ENCODE measurements at regions not wholly inside any gene's neighbourhood (a gene's known extent, or its start where the extent isn't known, plus 50 kb on each side); places are given as distances from the start of the nearest gene placed in this dataset.

GRCh38 chr7:115683093-115683492, 347.5 kb downstream of the TFEC start:
- Mint-ChIP-seq H3K9me3 (no peaks in the 10 kb centered on the region), H3K4me3 (no peak overlapping the region), H3K36me3 (no peaks in the 10 kb centered on the region), H3K4me1 (ENCODE audit: low read depth) (no peaks in the 10 kb centered on the region), H3K27ac (no peak overlapping the region), H3K27me3 (no peaks in the 10 kb centered on the region)
- ChIA-PET POLR2A (no interaction called here), CTCF (no interaction called here)
- intact Hi-C loops (cut with micrococcal nuclease), result no loop called here
- no peak for DNase-seq

DNA sequence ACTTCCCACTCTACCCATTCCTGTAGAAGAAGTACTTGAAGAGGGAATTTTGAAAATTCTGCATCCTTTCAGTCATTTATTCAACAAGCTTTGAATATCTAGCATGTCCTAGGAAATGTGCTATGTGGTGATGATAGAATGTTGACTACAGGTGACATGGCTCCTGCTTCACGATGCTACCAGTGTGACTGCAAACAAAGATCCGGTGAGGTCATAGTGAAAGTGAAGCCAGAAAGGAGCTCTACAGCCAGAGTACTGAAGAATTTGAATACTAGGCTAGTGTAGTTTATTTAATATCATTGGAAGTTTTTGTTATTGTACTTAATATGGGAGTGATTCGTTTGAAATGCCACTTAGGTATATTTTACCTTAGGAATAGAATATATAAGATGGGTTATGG, 348.1 kb downstream of the TFEC start:
- POLR2A ChIA-PET, result no interaction called here
- no peak overlapping the region for H3K27ac Mint-ChIP-seq
- no peak overlapping the region for H3K4me3 Mint-ChIP-seq
- intact Hi-C loops (cut with micrococcal nuclease), result no loop called here
- DNase-seq, result no peak
- no peaks in the 10 kb centered on the region for H3K4me1 Mint-ChIP-seq (ENCODE audit: low read depth)
- no peaks in the 10 kb centered on the region for H3K9me3 Mint-ChIP-seq
- H3K27me3 Mint-ChIP-seq, result no peaks in the 10 kb centered on the region
- no peaks in the 10 kb centered on the region for H3K36me3 Mint-ChIP-seq
- CTCF ChIA-PET, result no interaction called here

GRCh38 chr7:115680921-115681320, 349.6 kb downstream of the TFEC start:
- no peaks in the 10 kb centered on the region for H3K36me3 Mint-ChIP-seq
- H3K27me3 Mint-ChIP-seq, result no peaks in the 10 kb centered on the region
- no peak overlapping the region for H3K27ac Mint-ChIP-seq
- no peak for DNase-seq
- H3K9me3 Mint-ChIP-seq, result no peaks in the 10 kb centered on the region
- H3K4me1 Mint-ChIP-seq (ENCODE audit: low read depth), result no peaks in the 10 kb centered on the region
- no peak overlapping the region for H3K4me3 Mint-ChIP-seq
- intact Hi-C loops (cut with micrococcal nuclease), result loop anchor here (1.0 kb wide), 1 partner anchor 816 kb away; no protein-coding TSS in a partner anchor
- ChIA-PET CTCF (interaction anchor here (1.0 to 1.8 kb wide), 5 partner anchors 10 to 1599 kb away, joined by 3 to 14 read pairs (median 5); no protein-coding TSS in a partner anchor), POLR2A (no interaction called here)

DNA sequence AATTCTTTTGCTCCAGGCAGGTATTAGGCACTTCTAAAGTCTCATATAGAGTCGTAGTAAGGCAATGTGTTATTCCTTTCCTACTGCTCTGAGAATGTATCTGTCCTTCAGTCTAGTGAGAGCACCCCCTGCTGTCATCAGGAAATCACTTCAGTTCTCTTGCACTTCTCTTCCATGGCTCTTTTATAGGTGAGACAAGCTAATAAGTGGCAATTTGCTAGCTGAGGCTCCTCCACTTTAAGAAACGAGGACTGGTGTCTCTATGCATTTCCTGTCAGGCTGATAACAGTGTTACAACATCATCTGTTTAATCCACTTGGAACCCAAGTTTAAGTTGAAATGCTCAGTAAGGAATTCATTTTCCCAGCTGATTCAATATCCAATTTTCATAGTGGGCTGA, 350.6 kb downstream of the TFEC start:
- CTCF ChIA-PET, result interaction anchor here (1.0 to 1.8 kb wide), 4 partner anchors 11 to 1599 kb away, joined by 4 to 14 read pairs (median 6); no protein-coding TSS in a partner anchor
- H3K27me3 Mint-ChIP-seq, result no peaks in the 10 kb centered on the region
- H3K36me3 Mint-ChIP-seq, result no peaks in the 10 kb centered on the region
- no peaks in the 10 kb centered on the region for H3K9me3 Mint-ChIP-seq
- H3K27ac Mint-ChIP-seq, result no peak overlapping the region
- H3K4me1 Mint-ChIP-seq (ENCODE audit: low read depth), result no peaks in the 10 kb centered on the region
- H3K4me3 Mint-ChIP-seq, result no peak overlapping the region
- DNase-seq, result no peak
- intact Hi-C loops (cut with micrococcal nuclease), result loop anchor here (1.0 kb wide), 1 partner anchor 815 kb away; no protein-coding TSS in a partner anchor
- POLR2A ChIA-PET, result no interaction called here

DNA sequence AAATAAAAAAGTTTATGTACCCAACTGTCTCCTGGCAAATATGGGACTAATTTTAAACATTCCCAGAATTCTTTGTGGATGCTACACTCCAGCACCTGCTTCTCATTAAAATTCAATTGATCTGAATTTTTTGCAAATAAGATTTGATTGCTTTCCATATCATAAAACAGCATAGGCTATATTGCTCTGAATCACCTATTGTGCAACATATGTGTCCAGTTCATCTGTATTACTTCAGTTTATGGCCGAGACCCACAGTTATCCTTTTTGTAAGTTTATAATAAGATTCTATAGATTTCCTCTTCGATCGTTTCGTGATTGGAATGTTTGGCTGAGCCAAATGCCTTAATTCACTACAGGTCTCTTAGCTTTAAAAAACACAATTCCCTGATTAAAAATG, 351.1 kb downstream of the TFEC start:
- no peak for DNase-seq
- intact Hi-C loops (cut with micrococcal nuclease), result no loop called here
- no peaks in the 10 kb centered on the region for H3K9me3 Mint-ChIP-seq
- no peaks in the 10 kb centered on the region for H3K4me1 Mint-ChIP-seq (ENCODE audit: low read depth)
- no peak overlapping the region for H3K4me3 Mint-ChIP-seq
- CTCF ChIA-PET, result interaction anchor here (1.8 kb wide), 1 partner anchor 814 kb away, joined by 14 read pairs; no protein-coding TSS in a partner anchor
- no peaks in the 10 kb centered on the region for H3K36me3 Mint-ChIP-seq
- H3K27ac Mint-ChIP-seq, result no peak overlapping the region
- POLR2A ChIA-PET, result no interaction called here
- H3K27me3 Mint-ChIP-seq, result no peaks in the 10 kb centered on the region

DNA sequence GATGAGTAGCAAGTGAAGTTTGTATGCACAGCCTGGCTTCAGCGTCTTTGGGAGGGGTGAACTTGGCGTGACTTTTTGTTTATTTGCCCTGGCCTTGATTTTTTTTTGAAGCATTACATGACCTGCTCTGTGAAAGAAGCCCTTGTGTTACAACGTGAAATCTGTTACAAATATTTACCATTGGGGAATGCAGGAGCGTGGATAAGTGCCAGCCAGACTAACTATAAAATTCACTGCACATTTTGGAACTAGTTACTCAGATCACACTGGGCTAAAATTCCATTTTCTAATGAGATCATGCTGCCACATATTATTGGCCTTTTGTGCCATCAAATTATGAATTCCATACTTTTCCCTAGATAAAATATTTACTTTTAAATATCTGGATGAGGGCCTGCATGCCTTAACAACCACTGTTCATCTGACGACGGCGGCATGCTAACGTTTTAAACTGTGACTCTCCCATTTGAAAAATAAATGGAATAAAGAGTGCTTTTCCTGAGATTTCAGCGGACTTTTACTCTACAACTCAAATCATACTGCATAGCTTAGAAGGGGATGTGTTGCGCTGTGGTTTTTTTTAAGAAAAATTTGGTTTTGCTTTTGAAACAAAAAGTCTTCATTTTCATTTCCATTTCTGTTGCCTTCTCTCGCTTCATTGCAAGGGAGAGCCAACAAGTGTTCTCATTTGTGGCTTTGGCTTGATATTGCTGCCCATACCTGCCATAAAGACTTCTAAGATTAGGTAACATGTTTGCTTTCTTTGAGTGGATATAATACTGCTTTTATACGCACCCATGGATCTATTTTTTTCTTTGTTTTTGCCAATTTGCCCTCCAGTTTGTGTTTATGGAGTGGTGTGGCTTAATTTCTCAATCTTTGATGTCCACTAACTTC, 352.2 kb downstream of the TFEC start:
- Mint-ChIP-seq H3K27me3 (no peaks in the 10 kb centered on the region), H3K27ac (no peak overlapping the region), H3K4me1 (ENCODE audit: low read depth) (no peaks in the 10 kb centered on the region), H3K4me3 (no peak overlapping the region), H3K36me3 (no peaks in the 10 kb centered on the region), H3K9me3 (no peaks in the 10 kb centered on the region)
- ChIA-PET POLR2A (no interaction called here), CTCF (no interaction called here)
- DNase-seq, result no peak
- intact Hi-C loops (cut with micrococcal nuclease), result no loop called here

- no peak overlapping the region for H3K4me3 Mint-ChIP-seq
- H3K4me1 Mint-ChIP-seq (ENCODE audit: low read depth), result no peaks in the 10 kb centered on the region
- no peaks in the 10 kb centered on the region for H3K27me3 Mint-ChIP-seq
- DNase-seq, result no peak
- H3K27ac Mint-ChIP-seq, result no peak overlapping the region
- ChIA-PET CTCF (no interaction called here), POLR2A (no interaction called here)
- no peaks in the 10 kb centered on the region for H3K9me3 Mint-ChIP-seq
- intact Hi-C loops (cut with micrococcal nuclease), result no loop called here
- H3K36me3 Mint-ChIP-seq, result no peaks in the 10 kb centered on the region
These were observed 353.9 kb downstream of the TFEC start for GRCh38 chr7:115676707-115677106.

DNA sequence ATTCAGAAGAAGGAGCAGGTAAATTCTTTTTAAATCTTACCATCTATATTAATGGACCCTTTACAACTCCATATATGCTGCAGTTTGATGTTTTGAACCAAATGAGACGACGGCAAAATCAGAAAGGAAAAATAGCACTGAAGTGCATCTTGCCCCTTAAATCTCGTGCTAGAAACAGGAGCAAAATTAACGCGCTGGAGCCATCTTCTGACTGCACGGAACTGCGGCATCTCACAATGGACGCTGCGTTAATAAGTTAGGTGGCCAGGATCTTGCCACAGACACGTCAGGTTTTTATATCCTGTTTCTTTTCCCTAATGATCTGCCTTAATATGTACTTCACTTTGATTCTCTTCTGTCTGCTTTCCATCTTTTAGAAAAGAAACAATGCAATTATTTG, 354.5 kb downstream of the TFEC start:
- intact Hi-C loops (cut with micrococcal nuclease), result no loop called here
- Mint-ChIP-seq H3K27me3 (no peaks in the 10 kb centered on the region), H3K27ac (no peak overlapping the region), H3K4me3 (no peak overlapping the region), H3K36me3 (no peaks in the 10 kb centered on the region), H3K9me3 (no peaks in the 10 kb centered on the region), H3K4me1 (ENCODE audit: low read depth) (no peaks in the 10 kb centered on the region)
- ChIA-PET POLR2A (no interaction called here), CTCF (no interaction called here)
- no peak for DNase-seq

DNA sequence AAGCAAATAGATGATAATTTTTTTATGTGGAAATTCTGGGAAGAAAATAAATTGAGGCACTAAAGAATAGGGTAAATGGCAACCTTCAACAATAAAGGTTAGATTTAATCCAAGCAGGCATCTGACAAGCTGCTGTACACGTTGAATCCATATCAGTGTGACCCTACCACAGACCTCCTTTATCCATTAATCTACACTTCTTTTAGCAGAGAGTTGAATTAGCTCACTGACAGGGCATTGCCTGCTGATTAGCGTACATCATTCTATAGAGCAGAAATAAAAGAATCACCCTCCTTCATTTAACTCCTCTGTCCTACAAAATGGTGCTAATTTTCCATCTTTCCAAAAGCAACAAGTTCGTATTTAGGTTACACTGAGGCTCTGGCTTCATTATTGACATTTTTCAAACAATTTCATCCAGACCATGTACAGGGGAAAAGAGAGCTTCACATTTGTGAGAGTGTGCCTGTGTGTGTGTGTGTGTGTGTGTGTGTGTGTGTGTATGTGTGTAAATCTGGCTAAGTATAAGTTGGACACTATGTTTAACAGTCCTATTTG, 356.0 kb downstream of the TFEC start:
- Mint-ChIP-seq H3K27me3 (no peaks in the 10 kb centered on the region), H3K4me1 (ENCODE audit: low read depth) (no peaks in the 10 kb centered on the region), H3K4me3 (no peak overlapping the region), H3K27ac (no peak overlapping the region), H3K36me3 (no peaks in the 10 kb centered on the region), H3K9me3 (no peaks in the 10 kb centered on the region)
- DNase-seq, result no peak
- ChIA-PET CTCF (no interaction called here), POLR2A (no interaction called here)
- intact Hi-C loops (cut with micrococcal nuclease), result no loop called here

- no peak overlapping the region for H3K4me3 Mint-ChIP-seq
- H3K9me3 Mint-ChIP-seq, result no peaks in the 10 kb centered on the region
- no peak overlapping the region for H3K27ac Mint-ChIP-seq
- no peaks in the 10 kb centered on the region for H3K4me1 Mint-ChIP-seq (ENCODE audit: low read depth)
- peaks cover 1% of the 10 kb centered on the region for H3K27me3 Mint-ChIP-seq
- ChIA-PET CTCF (no interaction called here), POLR2A (no interaction called here)
- H3K36me3 Mint-ChIP-seq, result no peaks in the 10 kb centered on the region
- intact Hi-C loops (cut with micrococcal nuclease), result no loop called here
- no peak for DNase-seq
These were observed 358.5 kb downstream of the TFEC start for GRCh38 chr7:115672024-115672423.

DNA sequence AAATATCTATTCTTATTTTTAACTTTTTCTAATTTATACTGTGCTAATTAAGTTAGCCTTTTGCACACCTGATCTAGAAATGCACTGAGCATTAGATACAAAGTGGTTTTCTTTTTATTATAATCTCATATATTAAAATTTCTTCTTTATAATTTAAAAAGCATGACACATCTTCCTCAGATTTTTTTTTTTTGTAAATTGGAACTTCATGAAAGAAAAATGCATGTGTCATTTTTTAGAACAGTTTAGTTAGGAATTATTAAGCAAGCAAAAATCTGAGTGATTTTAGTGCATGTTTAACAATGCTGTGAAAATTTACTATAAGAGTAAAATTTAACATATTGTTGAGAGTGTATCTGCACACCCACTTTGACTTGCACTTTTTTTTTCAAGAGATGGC, 367.9 kb downstream of the TFEC start:
- ChIA-PET CTCF (no interaction called here), POLR2A (no interaction called here)
- no peaks in the 10 kb centered on the region for H3K36me3 Mint-ChIP-seq
- no peaks in the 10 kb centered on the region for H3K4me1 Mint-ChIP-seq (ENCODE audit: low read depth)
- no peak for DNase-seq
- no peak overlapping the region for H3K27ac Mint-ChIP-seq
- intact Hi-C loops (cut with micrococcal nuclease), result no loop called here
- H3K4me3 Mint-ChIP-seq, result no peak overlapping the region
- no peaks in the 10 kb centered on the region for H3K9me3 Mint-ChIP-seq
- H3K27me3 Mint-ChIP-seq, result peaks cover 2% of the 10 kb centered on the region

- Mint-ChIP-seq H3K4me3 (no peak overlapping the region), H3K36me3 (no peaks in the 10 kb centered on the region), H3K9me3 (no peaks in the 10 kb centered on the region), H3K27ac (no peak overlapping the region), H3K4me1 (ENCODE audit: low read depth) (no peaks in the 10 kb centered on the region), H3K27me3 (peaks cover 3% of the 10 kb centered on the region)
- DNase-seq, result no peak
- intact Hi-C loops (cut with micrococcal nuclease), result no loop called here
- ChIA-PET POLR2A (no interaction called here), CTCF (no interaction called here)
These were observed 368.4 kb downstream of the TFEC start for GRCh38 chr7:115662120-115662519.

DNA sequence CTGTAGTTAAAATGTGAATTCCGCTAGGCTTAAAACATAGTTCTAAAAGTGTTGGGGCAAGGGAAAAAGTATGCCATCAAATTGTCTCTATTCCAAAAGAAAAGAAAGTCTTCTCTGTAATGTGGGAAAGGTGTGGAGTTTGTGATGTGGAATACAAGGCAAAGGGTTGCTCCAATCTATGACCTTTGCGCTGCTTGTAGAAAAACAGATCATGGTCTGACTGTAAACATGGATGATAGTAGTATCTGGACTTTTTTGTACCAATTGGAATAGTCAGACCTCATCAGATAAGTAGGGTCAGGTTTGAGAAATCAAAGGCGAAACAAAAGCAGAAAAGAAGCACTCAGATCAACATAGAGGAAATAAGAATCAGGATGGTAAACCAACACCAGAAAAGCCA, 372.3 kb downstream of the TFEC start:
- Mint-ChIP-seq H3K27ac (no peak overlapping the region), H3K4me3 (no peak overlapping the region), H3K36me3 (no peaks in the 10 kb centered on the region), H3K27me3 (peaks cover 3% of the 10 kb centered on the region), H3K9me3 (no peaks in the 10 kb centered on the region), H3K4me1 (ENCODE audit: low read depth) (no peaks in the 10 kb centered on the region)
- no peak for DNase-seq
- ChIA-PET POLR2A (no interaction called here), CTCF (no interaction called here)
- intact Hi-C loops (cut with micrococcal nuclease), result no loop called here

Measured in activated CD4-positive, alpha-beta memory T cell treated with anti-CD3 and anti-CD28 coated beads for 36 hours (primary cell).